H9 (cell line): ENCODE measurements at regions not wholly inside any gene's neighbourhood (a gene's known extent, or its start where the extent isn't known, plus 50 kb on each side); places are given as distances from the start of the nearest gene placed in this dataset.

Experiments used
- DNase-seq: peaks from one replicate; pipeline ENCODE4 v3.0.0-alpha.2; 2017
- H2AFZ ChIP-seq: one replicate; pipeline ENCODE4 v1.6.1; 2013; ENCODE audit warnings: mild to moderate bottlenecking, low read length, control low read depth, moderate library complexity
- H2AK5ac ChIP-seq: 2 replicates; pipeline ENCODE4 v1.6.1; 2013; ENCODE audit warnings: low read length, control low read depth, mixed read lengths; ENCODE audit not compliant: insufficient read length
- H2BK120ac ChIP-seq: one replicate; pipeline ENCODE4 v1.6.1; 2013; ENCODE audit warnings: low read depth, mild to moderate bottlenecking, low read length, control low read depth, inconsistent platforms; ENCODE audit not compliant: poor library complexity, severe bottlenecking
- H2BK12ac ChIP-seq: 2 replicates; pipeline ENCODE4 v1.6.1; 2013; ENCODE audit warnings: low read length, control low read depth, mixed read lengths, low read depth; ENCODE audit not compliant: insufficient read length
- H2BK15ac ChIP-seq: 2 replicates; pipeline ENCODE4 v1.6.1; 2013; ENCODE audit warnings: low read depth, low read length, control low read depth
- H2BK20ac ChIP-seq: one replicate; pipeline ENCODE4 v1.6.1; 2013; ENCODE audit warnings: low read depth, mild to moderate bottlenecking, low read length, control low read depth, inconsistent platforms; ENCODE audit not compliant: poor library complexity, severe bottlenecking
- H2BK5ac ChIP-seq: 2 replicates; pipeline ENCODE4 v1.6.1; 2013; ENCODE audit warnings: low read length, control low read depth, mixed read lengths; ENCODE audit not compliant: insufficient read length
- H3K14ac ChIP-seq: 2 replicates; pipeline ENCODE4 v1.6.1; 2013; ENCODE audit warnings: low read length, control low read depth; ENCODE audit not compliant: insufficient read depth
- H3K18ac ChIP-seq: 2 replicates; pipeline ENCODE4 v1.6.1; 2013; ENCODE audit warnings: low read depth, mild to moderate bottlenecking, mixed read lengths, low read length, control low read depth; ENCODE audit not compliant: insufficient read length
- H3K23ac ChIP-seq: 2 replicates; pipeline ENCODE4 v1.6.1; 2013; ENCODE audit warnings: low read length, control low read depth, mixed read lengths, low read depth; ENCODE audit not compliant: insufficient read length
- H3K23me2 ChIP-seq: 2 replicates; pipeline ENCODE4 v1.6.1; 2013; ENCODE audit warnings: low read depth, mild to moderate bottlenecking, mixed read lengths, low read length, control low read depth; ENCODE audit not compliant: insufficient read length, poor library complexity, severe bottlenecking
- H3K27ac ChIP-seq: 2 replicates; pipeline ENCODE4 v1.5.1; 2013; ENCODE audit warnings: low read length, control low read depth, mixed read lengths, low read depth; ENCODE audit not compliant: insufficient read length
- H3K27me3 ChIP-seq: 2 replicates; pipeline ENCODE4 v1.6.1; 2013; ENCODE audit warnings: low read length, control low read depth, inconsistent platforms; ENCODE audit not compliant: insufficient read depth
- H3K4ac ChIP-seq: 2 replicates; pipeline ENCODE4 v1.6.1; 2013; ENCODE audit warnings: low read depth, mild to moderate bottlenecking, control low read depth, inconsistent platforms, low read length, moderate library complexity
- H3K4me1 ChIP-seq: 2 replicates; pipeline ENCODE4 v1.6.1; 2013; ENCODE audit warnings: low read length, control low read depth, inconsistent platforms; ENCODE audit not compliant: insufficient read depth
- H3K4me2 ChIP-seq: 2 replicates; pipeline ENCODE4 v1.6.1; 2013; ENCODE audit warnings: low read length, control low read depth, mixed read lengths; ENCODE audit not compliant: insufficient read length, insufficient read depth
- H3K56ac ChIP-seq: 2 replicates; pipeline ENCODE4 v1.6.1; 2013; ENCODE audit warnings: low read depth, mild to moderate bottlenecking, mixed read lengths, low read length, control low read depth; ENCODE audit not compliant: insufficient read length
- H3K79me1 ChIP-seq: 2 replicates; pipeline ENCODE4 v1.6.1; 2013; ENCODE audit warnings: low read depth, mild to moderate bottlenecking, moderate library complexity, low read length, control low read depth, inconsistent platforms; ENCODE audit not compliant: insufficient read depth, poor library complexity, severe bottlenecking
- H3K79me2 ChIP-seq: 2 replicates; pipeline ENCODE4 v1.6.1; 2013; ENCODE audit warnings: low read length, control low read depth, inconsistent platforms; ENCODE audit not compliant: insufficient read depth
- H3K9ac ChIP-seq: 2 replicates; pipeline ENCODE4 v1.6.1; 2013; ENCODE audit warnings: low read length, control low read depth, mixed read lengths; ENCODE audit not compliant: insufficient read length; ENCODE audit errors: extremely low read depth
- H3K9me3 ChIP-seq: one replicate; pipeline ENCODE4 v1.6.1; 2013; ENCODE audit warnings: low read depth, low read length, inconsistent platforms; ENCODE audit not compliant: control insufficient read depth
- H3T11ph ChIP-seq: one replicate; pipeline ENCODE4 v1.6.1; 2013; ENCODE audit warnings: mild to moderate bottlenecking, low read length, control low read depth, inconsistent platforms
- H4K20me1 ChIP-seq: one replicate; pipeline ENCODE4 v1.6.1; 2013; ENCODE audit not compliant: control insufficient read depth, insufficient read length, insufficient read depth
- H4K5ac ChIP-seq: 2 replicates; pipeline ENCODE4 v1.6.1; 2013; ENCODE audit warnings: low read depth, mild to moderate bottlenecking, mixed read lengths, low read length, control low read depth; ENCODE audit not compliant: insufficient read length
- H4K8ac ChIP-seq: replicated peaks from 2 replicates; pipeline ENCODE4 v1.6.1; 2013; ENCODE audit warnings: low read length, control low read depth, mixed read lengths, low read depth; ENCODE audit not compliant: insufficient read length
- H4K91ac ChIP-seq: 2 replicates; pipeline ENCODE4 v1.6.1; 2013; ENCODE audit warnings: low read depth, mild to moderate bottlenecking, moderate library complexity, mixed read lengths, low read length, control low read depth; ENCODE audit not compliant: insufficient read length
- H3K27ac Mint-ChIP-seq, 3 experiments: 2 replicates in 2 of 3; 3 replicates in 1 of 3; pipeline ENCODE4 v1.8.0; 2020 to 2021; ENCODE audit warnings: mixed read lengths in 3 of 3, mild to moderate bottlenecking in 1 of 3, moderate library complexity in 1 of 3
- H3K27me3 Mint-ChIP-seq: 2 replicates; pipeline ENCODE4 v1.8.0; 2021; ENCODE audit warnings: low read depth, mild to moderate bottlenecking, moderate library complexity, mixed read lengths
- H3K36me3 Mint-ChIP-seq, 3 experiments: 2 replicates in 2 of 3; 3 replicates in 1 of 3; pipeline ENCODE4 v1.8.0; 2020 to 2021; ENCODE audit warnings: low read depth in 3 of 3, mixed read lengths in 3 of 3; ENCODE audit not compliant: insufficient read depth in 1 of 3
- H3K4me1 Mint-ChIP-seq, 2 experiments: 2 replicates each; pipeline ENCODE4 v1.8.0; 2020; ENCODE audit warnings: mixed read lengths in 2 of 2
- H3K4me3 Mint-ChIP-seq, 2 experiments: 2 replicates in 1 of 2; 3 replicates in 1 of 2; pipeline ENCODE4 v1.8.0; 2020 to 2021; ENCODE audit warnings: mild to moderate bottlenecking in 2 of 2, mixed read lengths in 2 of 2, moderate library complexity in 1 of 2
- H3K9me3 Mint-ChIP-seq, 2 experiments: 2 replicates in 1 of 2; 3 replicates in 1 of 2; pipeline ENCODE4 v1.8.0; 2020; ENCODE audit warnings: mild to moderate bottlenecking in 2 of 2, mixed read lengths in 2 of 2, moderate library complexity in 1 of 2
- CTCF ChIP-seq: fragments of 200-600 bp; sonication (generic); conservative IDR thresholded peaks from 3 replicates; pipeline ENCODE4 v1.8.0; 2021; ENCODE audit warnings: antibody characterized with exemption, mild to moderate bottlenecking
- WGBS: extraction: QIAGEN DNeasy Blood & Tissue Kit; methylation state at CpG from one replicate; pipeline ENCODE4 v1.1.7; 2013; ENCODE audit warnings: missing lambda C conversion rate, low lambda C conversion rate, mixed read lengths; ENCODE audit not compliant: insufficient read length; ENCODE audit errors: extremely low coverage; 5-methylcytosine and 5-hydroxymethylcytosine counted together

GRCh38 chr14:28023853-28024252 lies 742.7 kb upstream of the FOXG1 start:
- no peaks in the 10 kb centered on the region; the same call in 1 of the 2 replicates for H3K27me3 Mint-ChIP-seq
- Histone ChIP-seq H3K4me2 (no peak overlapping the region), H2BK15ac (no peak overlapping the region), H3K27ac (no peak overlapping the region), H3K9ac (no peak overlapping the region), H4K5ac (no peak overlapping the region), H4K20me1 (no peaks in the 10 kb centered on the region), H3K23me2 (no peaks in the 10 kb centered on the region), H2AK5ac (no peak overlapping the region), H3K9me3 (no peaks in the 10 kb centered on the region), H3K4ac (no peak overlapping the region), H3K79me2 (no peaks in the 10 kb centered on the region), H3T11ph (no peak overlapping the region), H3K14ac (no peak overlapping the region), H3K4me1 (no peaks in the 10 kb centered on the region), H4K91ac (no peak overlapping the region), H3K27me3 (no peaks in the 10 kb centered on the region), H3K79me1 (no peaks in the 10 kb centered on the region), H4K8ac (no peak overlapping the region), H2BK120ac (no peak overlapping the region), H3K56ac (no peak overlapping the region), H2BK12ac (no peak overlapping the region), H3K18ac (no peak overlapping the region), H2AFZ (no peak overlapping the region), H2BK5ac (no peak overlapping the region), H3K23ac (no peak overlapping the region), H2BK20ac (no peak overlapping the region)
- no CpG with 5 or more reads among the region's 1 CpG for WGBS
- H3K9me3 Mint-ChIP-seq: no peaks in the 10 kb centered on the region
- no peak overlapping the region for H3K27ac Mint-ChIP-seq
- no peak for DNase-seq
- H3K36me3 Mint-ChIP-seq: no peaks in the 10 kb centered on the region
- no peak overlapping the region for H3K4me3 Mint-ChIP-seq
- no peak for TF ChIP-seq CTCF
- no peaks in the 10 kb centered on the region for H3K4me1 Mint-ChIP-seq
